Parathyroid adenoma (tissue), 2 donors: ENCODE measurements at regions not wholly inside any gene's neighbourhood (a gene's known extent, or its start where the extent isn't known, plus 50 kb on each side); places are given as distances from the start of the nearest gene placed in this dataset.

ENCODE experiments used
- H2AFZ ChIP-seq: fragments of 300-600 bp; sonication (generic); one replicate; pipeline ENCODE4 v1.7.0; 2017; ENCODE audit warnings: antibody characterized with exemption, mild to moderate bottlenecking
- H3K27ac ChIP-seq: fragments of 300-600 bp; sonication (generic); one replicate; pipeline ENCODE4 v1.7.0; 2017
- H3K27me3 ChIP-seq: fragments of 300-600 bp; sonication (generic); one replicate; pipeline ENCODE4 v1.7.0; 2017; ENCODE audit warnings: low read length; ENCODE audit not compliant: control insufficient read depth, insufficient read depth
- H3K36me3 ChIP-seq: fragments of 300-600 bp; sonication (generic); one replicate; pipeline ENCODE4 v1.7.0; 2017; ENCODE audit warnings: low read length; ENCODE audit not compliant: control insufficient read depth, insufficient read depth
- H3K4me1 ChIP-seq: fragments of 300-600 bp; sonication (generic); one replicate; pipeline ENCODE4 v1.7.0; 2017; ENCODE audit warnings: control low read depth
- H3K4me2 ChIP-seq: fragments of 300-600 bp; sonication (generic); one replicate; pipeline ENCODE4 v1.7.0; 2017; ENCODE audit warnings: low read length
- H3K4me3 ChIP-seq: fragments of 300-600 bp; sonication (generic); one replicate; pipeline ENCODE4 v1.7.0; 2017; ENCODE audit warnings: low read depth, low read length
- H3K79me2 ChIP-seq: fragments of 300-600 bp; sonication (generic); one replicate; pipeline ENCODE4 v1.7.0; 2017; ENCODE audit warnings: control low read depth
- H3K9ac ChIP-seq: fragments of 300-600 bp; sonication (generic); one replicate; pipeline ENCODE4 v1.7.0; 2017; ENCODE audit warnings: mild to moderate bottlenecking
- H3K9me3 ChIP-seq: fragments of 300-600 bp; sonication (generic); one replicate; pipeline ENCODE4 v1.7.0; 2017; ENCODE audit warnings: low read length; ENCODE audit not compliant: control insufficient read depth
- TF ChIP-seq, protein P1 (sequence below): fragments of 300-600 bp; sonication (generic); IDR thresholded peaks from one replicate; pipeline ENCODE4 v1.7.0; 2017; ENCODE audit warnings: antibody characterized with exemption, mild to moderate bottlenecking
- donor health status: primary hyperparathyroidism.

DNA sequence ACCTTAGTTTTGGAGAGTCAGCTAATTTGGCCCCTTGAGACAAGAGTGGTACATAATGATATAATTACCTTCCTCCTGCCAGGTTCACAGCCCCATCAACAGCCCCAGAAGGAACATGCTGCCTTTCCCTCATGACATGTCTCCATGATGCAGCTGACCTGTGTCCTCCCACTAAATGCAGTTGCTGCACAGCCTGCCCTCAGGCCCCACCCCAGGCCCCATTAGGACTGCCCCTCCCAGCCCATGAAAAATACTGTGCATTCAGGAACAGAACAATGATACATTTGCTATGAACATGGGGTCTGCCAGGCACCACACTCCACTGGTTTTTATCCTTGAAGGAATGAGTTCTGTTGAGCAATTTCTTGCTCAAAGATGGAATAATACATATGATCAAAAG is 176.4 kb downstream of the C5orf15 start:
- no peaks in the 10 kb centered on the region for H3K4me1 ChIP-seq
- no peak overlapping the region for H3K4me3 ChIP-seq
- H3K36me3 ChIP-seq, result no peaks in the 10 kb centered on the region
- no peaks in the 10 kb centered on the region for H3K79me2 ChIP-seq
- H3K9ac ChIP-seq, result no peak overlapping the region
- H3K4me2 ChIP-seq, result no peak overlapping the region
- TF ChIP-seq, protein P1, sequence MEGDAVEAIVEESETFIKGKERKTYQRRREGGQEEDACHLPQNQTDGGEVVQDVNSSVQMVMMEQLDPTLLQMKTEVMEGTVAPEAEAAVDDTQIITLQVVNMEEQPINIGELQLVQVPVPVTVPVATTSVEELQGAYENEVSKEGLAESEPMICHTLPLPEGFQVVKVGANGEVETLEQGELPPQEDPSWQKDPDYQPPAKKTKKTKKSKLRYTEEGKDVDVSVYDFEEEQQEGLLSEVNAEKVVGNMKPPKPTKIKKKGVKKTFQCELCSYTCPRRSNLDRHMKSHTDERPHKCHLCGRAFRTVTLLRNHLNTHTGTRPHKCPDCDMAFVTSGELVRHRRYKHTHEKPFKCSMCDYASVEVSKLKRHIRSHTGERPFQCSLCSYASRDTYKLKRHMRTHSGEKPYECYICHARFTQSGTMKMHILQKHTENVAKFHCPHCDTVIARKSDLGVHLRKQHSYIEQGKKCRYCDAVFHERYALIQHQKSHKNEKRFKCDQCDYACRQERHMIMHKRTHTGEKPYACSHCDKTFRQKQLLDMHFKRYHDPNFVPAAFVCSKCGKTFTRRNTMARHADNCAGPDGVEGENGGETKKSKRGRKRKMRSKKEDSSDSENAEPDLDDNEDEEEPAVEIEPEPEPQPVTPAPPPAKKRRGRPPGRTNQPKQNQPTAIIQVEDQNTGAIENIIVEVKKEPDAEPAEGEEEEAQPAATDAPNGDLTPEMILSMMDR, result no peak
- H2AFZ ChIP-seq, result no peak overlapping the region
- no peaks in the 10 kb centered on the region for H3K27me3 ChIP-seq
- no peak overlapping the region for H3K27ac ChIP-seq
- H3K9me3 ChIP-seq, result no peaks in the 10 kb centered on the region

DNA sequence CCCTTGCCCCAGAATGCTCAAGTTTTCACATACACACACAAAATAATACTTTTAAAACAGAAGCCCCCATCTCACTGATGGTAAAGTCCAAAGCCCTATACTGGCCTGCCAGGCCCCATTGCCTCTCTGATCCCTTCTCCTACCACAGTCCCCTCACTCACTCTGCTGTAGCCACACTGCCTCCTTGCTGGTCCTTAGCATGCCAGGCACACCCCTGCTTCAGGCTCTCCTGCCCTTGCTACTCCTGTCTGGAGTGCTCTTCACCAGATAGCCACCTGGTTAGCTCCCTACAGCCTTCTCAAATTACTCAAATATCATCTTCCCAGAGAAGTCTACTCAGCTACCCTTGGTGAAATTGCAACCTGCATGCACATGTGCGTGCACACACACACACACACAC is 177.5 kb downstream of the C5orf15 start:
- Histone ChIP-seq H3K9me3 (no peaks in the 10 kb centered on the region), H3K79me2 (no peaks in the 10 kb centered on the region), H2AFZ (no peak overlapping the region), H3K27ac (no peak overlapping the region), H3K9ac (no peak overlapping the region), H3K4me1 (no peaks in the 10 kb centered on the region), H3K4me3 (no peak overlapping the region), H3K4me2 (no peak overlapping the region), H3K27me3 (no peaks in the 10 kb centered on the region), H3K36me3 (no peaks in the 10 kb centered on the region)
- TF ChIP-seq, protein P1, result no peak

DNA sequence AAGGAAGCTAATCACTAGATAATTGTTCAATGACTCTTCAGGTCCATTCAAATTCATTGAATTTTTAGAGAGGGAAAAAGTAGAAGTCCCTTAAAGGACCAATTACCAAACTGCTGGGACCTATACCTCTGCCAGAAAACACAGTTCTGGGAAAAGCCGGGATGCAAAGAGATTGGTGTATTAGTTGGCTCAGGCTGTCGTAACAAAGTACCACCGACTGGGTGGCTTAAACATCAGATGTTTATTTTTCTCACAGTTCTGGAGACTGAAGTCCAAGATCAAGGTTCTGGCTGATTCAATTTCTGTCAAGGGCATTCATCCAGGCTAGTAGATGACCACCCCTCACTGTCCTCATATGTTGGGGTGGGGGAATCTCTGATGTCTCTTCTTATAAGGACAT is 177.1 kb upstream of the FSTL4 start:
- TF ChIP-seq, protein P1, result no peak

DNA sequence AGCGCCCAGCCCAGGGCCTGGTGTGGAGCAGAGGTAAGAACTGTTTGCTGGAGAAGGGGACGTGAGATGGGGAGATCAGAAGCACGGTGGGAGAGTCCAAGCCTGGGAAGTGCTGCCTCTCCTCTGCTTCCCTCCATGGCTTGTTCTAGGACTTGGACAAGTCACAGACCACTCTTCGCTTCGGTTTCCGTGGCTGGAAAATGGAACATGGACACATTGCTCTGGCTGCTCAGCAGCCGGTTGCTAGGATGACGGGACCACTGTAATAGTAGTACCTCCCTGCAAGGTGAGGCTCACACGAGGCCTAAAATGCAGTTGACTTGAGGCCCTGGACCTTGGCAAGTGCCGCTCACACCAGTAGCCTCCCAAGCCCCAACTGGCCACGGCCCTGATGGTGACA is 175.8 kb upstream of the FSTL4 start:
- Histone ChIP-seq H3K9ac (no peak overlapping the region), H3K4me3 (no peak overlapping the region), H3K79me2 (no peaks in the 10 kb centered on the region), H3K4me1 (no peaks in the 10 kb centered on the region), H3K4me2 (no peak overlapping the region), H3K27me3 (no peaks in the 10 kb centered on the region), H3K36me3 (no peaks in the 10 kb centered on the region), H3K9me3 (no peaks in the 10 kb centered on the region), H2AFZ (no peak overlapping the region), H3K27ac (no peak overlapping the region)
- TF ChIP-seq, protein P1, result no peak

More for the DNA sequence above, 177.1 kb upstream of the FSTL4 start:
- Histone ChIP-seq H3K27ac (no peak overlapping the region), H3K27me3 (no peaks in the 10 kb centered on the region), H3K9me3 (no peaks in the 10 kb centered on the region), H3K4me1 (no peaks in the 10 kb centered on the region), H3K36me3 (no peaks in the 10 kb centered on the region), H3K9ac (no peak overlapping the region), H3K79me2 (no peaks in the 10 kb centered on the region), H3K4me3 (no peak overlapping the region), H2AFZ (no peak overlapping the region), H3K4me2 (no peak overlapping the region)

DNA sequence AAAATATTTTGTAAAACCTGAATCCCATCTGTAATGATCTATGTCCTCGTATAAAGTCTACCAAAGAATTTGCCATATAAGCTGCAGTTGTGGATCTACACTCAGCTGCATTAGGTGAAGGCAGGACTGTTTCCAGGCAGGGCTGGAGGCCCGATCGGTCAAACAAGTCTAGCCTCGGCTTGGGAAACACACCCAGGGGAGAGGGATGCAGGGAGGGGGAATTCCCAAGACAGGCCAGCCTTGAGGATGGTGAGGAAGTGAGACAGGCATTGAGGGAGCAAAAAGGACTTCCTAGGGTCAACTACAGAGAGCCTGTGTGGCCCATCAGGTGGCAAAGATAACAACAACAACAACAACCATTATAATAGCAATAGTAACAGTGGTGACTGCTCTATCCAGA is 174.1 kb upstream of the FSTL4 start:
- Histone ChIP-seq H3K79me2 (no peaks in the 10 kb centered on the region), H3K4me3 (no peak overlapping the region), H3K4me2 (no peak overlapping the region), H2AFZ (no peak overlapping the region), H3K27me3 (no peaks in the 10 kb centered on the region), H3K9me3 (no peaks in the 10 kb centered on the region), H3K9ac (no peak overlapping the region), H3K27ac (no peak overlapping the region), H3K36me3 (no peaks in the 10 kb centered on the region), H3K4me1 (no peaks in the 10 kb centered on the region)
- TF ChIP-seq, protein P1, result no peak
